GM18870 (cell line): ENCODE measurements at regions not wholly inside any gene's neighbourhood (a gene's known extent, or its start where the extent isn't known, plus 50 kb on each side); places are given as distances from the start of the nearest gene placed in this dataset.

Experiments used
- ATAC-seq: cut with Tn5 transposase; IDR thresholded peaks from one replicate; pipeline ENCODE4 v1.9.1; 2021; ENCODE audit warnings: moderate library complexity; ENCODE audit not compliant: unreplicated experiment

- ATAC-seq: no peak
Observed at GRCh38 chr4:41426539-41426938, 111.4 kb upstream of the LIMCH1 start.

GRCh38 chr4:41427306-41427882 is 110.6 kb upstream of the LIMCH1 start:
- ATAC-seq: no peak

DNA sequence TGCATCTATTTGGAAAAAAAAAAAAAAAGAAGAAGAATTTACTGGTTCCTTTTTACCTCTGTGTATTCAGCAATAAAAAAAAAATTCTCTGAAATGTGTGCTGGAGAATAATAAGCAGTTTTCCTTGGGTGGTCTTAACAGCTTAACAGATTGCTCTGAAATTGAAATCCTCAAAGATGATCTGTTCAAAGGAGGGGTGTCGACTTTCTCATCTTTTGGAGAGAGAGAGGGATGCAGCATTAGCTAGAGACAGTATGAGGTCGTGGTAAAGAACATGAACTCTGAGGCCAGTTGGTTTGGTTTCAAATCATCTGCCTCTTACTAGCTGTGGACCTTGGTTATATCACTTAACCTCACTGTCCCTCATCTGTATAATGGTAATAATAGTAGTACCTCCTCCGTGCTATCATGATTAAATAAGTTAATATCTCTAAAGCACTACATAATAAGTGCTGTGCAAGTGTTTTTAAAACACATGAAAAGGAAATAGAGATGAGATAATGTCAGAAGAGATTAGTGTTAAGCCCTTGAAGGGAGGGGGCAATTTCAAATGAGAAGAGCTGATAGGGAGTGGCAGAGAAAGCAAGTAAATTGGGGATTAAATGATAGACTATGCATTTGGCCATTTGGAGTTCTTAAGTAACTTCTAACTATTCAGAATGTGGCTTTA is 109.9 kb upstream of the LIMCH1 start:
- ATAC-seq: no peak

- ATAC-seq: no peak
Observed at GRCh38 chr4:41428601-41429279, 109.2 kb upstream of the LIMCH1 start.

DNA sequence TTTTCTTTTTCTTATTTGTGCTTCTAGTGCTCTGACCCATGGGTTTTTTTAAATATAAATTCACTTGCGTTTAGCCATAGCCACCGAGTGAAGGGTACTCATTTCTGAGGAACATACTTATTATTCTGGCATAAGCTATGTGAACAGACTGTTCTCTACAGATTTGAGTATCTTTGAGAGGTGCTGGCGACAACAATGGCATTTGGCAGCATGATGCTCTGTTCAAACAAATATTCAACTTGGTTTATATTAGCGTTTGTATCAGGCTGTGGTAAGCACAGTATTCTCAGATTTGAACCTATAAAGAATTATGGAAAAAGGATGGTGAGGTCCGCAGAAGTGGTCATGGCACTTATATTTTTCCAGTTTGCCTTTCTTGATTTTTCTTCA is 108.7 kb upstream of the LIMCH1 start:
- no peak for ATAC-seq

- no peak for ATAC-seq
Observed at GRCh38 chr4:41430792-41431191, 107.2 kb upstream of the LIMCH1 start.

DNA sequence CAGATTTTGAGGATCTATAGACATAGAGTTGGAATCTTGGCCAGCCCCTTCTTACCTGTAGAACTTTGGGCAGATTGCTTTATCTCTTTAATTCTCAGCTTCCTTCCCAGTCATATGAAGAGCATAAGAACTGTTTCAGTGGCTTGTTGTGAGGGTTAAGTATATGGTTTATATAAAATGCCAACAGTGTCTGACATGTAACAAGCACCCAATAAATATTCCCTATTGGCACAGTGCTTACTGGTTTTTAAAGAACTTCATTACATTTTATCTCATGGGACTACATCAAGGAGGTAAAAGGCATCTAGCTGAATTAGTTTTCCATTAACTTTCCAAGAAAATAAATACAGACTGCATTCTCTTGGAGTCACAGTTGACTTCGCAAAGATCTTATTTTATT is 106.7 kb upstream of the LIMCH1 start:
- ATAC-seq: no peak

GRCh38 chr4:41432219-41432618 is 105.7 kb upstream of the LIMCH1 start:
- ATAC-seq: no peak

- ATAC-seq: no peak
Observed at GRCh38 chr4:41432881-41433280, 105.1 kb upstream of the LIMCH1 start.

DNA sequence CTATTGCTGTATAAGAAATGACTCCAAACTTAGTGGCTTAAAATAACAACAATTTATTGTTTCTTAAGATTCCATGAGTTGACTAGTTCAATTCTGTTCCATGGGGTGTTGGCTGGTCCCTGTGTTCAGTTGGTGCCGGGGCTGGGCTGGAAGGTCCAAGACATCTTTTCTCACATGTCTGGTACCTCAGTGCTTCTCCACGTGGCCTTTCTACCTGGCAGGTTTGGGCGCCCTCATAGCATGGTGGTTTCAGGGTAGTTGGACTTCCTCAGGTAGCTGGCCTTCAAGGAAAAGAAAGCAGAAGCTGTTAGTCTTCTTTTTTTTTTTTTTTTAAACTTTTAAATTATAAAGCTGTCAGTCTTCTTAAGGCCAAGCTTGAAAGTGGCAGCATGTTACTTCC is 104.6 kb upstream of the LIMCH1 start:
- no peak for ATAC-seq

DNA sequence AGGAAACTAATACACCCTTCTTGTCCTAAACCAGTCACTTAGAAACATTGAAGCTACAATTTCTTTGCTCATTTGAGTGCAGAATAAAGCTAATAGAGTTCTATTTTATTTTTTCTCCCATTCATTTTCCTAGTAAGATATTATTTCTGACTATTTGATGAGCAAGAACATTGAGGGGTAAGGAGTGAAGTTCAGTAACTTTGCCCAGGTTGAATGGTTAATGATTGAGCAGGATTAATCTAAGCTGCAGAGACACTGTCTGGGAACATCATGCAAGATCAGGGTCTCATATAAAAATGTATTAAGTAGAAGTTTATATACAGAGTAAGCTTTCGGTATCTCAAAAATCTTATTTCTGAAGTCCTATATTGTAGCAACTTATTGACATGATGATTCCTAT is 102.4 kb upstream of the LIMCH1 start:
- ATAC-seq: no peak

DNA sequence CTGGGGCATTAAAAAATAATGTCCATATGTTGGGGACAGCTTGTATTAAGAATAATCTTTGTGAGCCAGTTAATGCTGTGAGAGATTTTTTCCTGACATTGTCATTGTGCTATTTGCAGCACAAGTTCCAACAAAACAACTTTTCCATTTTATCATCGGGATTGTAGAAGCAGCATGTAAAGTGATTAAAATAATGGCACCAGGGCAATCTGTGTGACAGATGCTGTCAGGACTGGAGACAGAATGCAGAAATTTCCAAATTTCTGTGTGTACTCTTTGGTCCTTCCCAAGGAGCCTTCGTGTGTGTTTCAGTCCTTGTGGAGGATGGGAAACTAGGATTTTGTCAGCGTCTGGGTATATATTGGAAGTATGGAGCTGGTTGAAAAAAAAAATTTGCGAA is 101.5 kb upstream of the LIMCH1 start:
- no peak for ATAC-seq

GRCh38 chr4:41437111-41437536 is 100.8 kb upstream of the LIMCH1 start:
- ATAC-seq: peak; percentile 52

DNA sequence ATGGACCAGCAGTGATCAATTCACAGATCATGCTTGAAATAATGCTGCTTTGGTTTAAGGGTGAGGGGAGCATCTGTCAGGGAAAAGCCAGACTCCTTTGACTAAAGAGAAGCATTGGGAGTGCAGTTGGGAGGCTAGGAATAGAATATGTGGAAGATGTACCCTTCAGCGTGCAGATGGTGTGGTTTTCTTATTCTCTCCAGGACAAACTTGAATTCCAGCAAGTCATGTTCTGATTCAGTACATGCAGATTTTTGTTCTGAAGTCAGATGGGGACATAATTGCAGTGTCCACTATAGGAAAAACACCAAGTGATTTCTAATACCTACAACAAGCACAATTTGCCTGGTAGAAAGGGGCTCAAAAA is 99.0 kb upstream of the LIMCH1 start:
- no peak for ATAC-seq

DNA sequence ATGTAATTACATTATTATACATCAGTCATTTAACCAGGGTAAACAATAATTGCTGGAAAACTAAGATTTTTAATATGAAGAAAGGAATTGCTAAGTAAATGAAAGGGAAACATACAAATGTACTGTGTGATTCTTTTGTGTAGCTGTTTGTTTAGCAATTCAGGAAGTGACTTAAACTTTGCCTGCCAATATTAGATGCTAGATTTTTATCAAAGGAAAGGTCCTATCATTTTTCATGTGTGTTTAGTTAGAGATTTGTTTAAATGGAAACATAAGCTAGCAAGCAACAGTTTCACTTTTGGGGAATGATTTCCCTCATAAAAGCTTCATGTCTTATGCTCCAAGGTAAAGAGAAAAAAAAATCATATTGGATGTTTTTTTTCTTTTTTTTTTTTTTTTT is 95.1 kb upstream of the LIMCH1 start:
- no peak for ATAC-seq

DNA sequence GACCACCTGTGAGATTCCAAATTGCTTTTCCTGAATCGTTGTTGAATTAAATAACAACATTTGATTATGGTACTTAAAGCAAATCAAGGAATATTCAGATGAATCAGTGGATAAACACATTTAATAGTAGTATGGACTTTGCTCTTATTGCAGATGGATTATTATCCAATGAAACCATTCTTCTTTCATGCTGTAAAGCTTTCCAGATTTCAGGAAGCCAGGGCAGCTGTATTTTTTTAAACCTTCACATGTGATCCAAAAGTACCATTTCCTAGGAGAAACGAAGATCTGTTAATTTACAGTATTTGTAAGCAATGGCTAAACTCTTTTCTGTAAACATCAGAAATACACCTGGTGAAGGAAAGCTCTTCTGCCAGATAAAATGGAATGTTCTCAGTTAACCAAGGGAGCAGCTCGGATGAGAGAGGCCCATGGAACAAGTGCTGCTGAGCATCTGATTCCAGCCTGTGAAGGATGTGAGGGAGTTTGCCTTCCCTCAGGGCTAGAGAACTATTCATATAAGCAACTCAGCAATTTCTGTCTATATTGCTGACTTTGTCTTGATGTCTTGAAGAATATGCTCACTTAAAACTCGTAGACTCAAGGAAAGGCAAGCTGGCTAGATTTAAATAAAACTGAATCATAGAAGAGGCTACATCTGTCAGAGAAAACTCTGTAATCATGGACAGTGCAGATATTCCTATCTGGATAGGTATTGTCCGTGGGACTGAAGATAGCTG is 94.4 kb upstream of the LIMCH1 start:
- ATAC-seq: no peak

- ATAC-seq: no peak
Observed at GRCh38 chr4:41446391-41446790, 91.6 kb upstream of the LIMCH1 start.

DNA sequence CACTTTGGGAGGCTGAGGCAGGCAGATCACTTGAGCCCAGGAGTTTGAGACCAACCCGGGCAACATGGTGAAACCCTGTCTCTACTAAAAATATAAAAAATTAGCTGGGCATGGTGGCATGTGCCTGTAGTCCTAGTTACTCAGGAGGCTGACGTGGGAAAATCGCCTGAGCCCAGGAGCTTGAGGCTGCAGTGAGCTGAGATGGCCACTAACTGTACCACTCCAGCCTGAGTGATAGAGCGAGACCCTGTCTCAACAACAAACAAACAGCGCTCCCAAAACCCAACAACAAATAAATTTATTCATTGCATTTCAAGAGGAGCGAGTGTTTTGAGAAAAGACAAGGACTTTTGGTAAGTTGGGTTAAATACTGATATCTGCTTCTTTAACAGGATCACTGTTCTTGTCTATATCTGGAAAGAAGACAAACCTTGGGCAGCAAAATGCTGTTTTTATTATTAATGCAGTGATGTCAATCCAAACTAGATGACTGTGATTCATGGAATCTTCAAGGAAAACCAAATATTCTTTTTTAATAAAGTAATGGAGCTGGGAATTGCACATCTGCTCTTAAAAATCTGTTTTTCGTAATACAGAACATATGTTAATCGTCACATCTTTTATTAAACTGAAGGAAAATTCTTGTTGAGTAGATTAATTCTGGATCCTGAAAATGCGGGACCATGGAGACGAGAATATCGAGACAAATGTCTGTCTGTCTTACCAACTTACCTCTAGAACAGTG is 90.8 kb upstream of the LIMCH1 start:
- ATAC-seq: no peak

GRCh38 chr4:41448934-41449333 is 89.0 kb upstream of the LIMCH1 start:
- ATAC-seq: no peak

DNA sequence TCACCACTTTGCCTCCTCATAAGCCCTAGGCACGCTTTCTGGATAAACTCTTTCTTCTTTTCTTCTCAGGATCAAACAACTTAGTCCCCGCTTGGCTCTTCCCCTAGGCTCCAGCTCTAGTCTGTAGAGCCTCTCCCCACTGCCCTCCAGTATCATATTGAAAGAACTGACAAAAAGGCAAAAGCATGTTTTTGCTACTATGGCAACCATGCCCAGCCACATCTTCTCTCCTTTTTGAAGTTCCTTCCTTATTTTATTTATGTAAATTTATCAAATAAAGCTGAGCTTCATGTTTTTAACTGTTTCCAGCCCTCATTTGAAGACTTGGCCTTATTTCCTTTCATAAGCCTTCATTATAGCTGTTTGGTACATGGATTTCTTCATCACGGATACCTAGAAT is 86.0 kb upstream of the LIMCH1 start:
- no peak for ATAC-seq
